KMS-11 (cell line): ENCODE measurements at regions not wholly inside any gene's neighbourhood (a gene's known extent, or its start where the extent isn't known, plus 50 kb on each side); places are given as distances from the start of the nearest gene placed in this dataset.

ENCODE experiments used
- H2AFZ ChIP-seq: fragments of 200-600 bp; sonication (generic); 2 replicates; pipeline ENCODE4 v1.6.1; 2016; ENCODE audit warnings: antibody characterized with exemption, mixed run types, low read depth
- H3K27ac ChIP-seq: fragments of 200-600 bp; sonication (generic); 2 replicates; pipeline ENCODE4 v1.6.1; 2016; ENCODE audit warnings: mild to moderate bottlenecking, mixed run types
- H3K27me3 ChIP-seq: fragments of 200-600 bp; sonication (generic); 2 replicates; pipeline ENCODE4 v1.6.1; 2017; ENCODE audit warnings: mild to moderate bottlenecking, low read depth, mixed run types, moderate library complexity; ENCODE audit not compliant: insufficient read depth
- H3K36me3 ChIP-seq: fragments of 200-600 bp; sonication (generic); 2 replicates; pipeline ENCODE4 v1.6.1; 2017; ENCODE audit warnings: mild to moderate bottlenecking, mixed run types; ENCODE audit not compliant: insufficient read depth
- H3K4me1 ChIP-seq: fragments of 200-600 bp; sonication (generic); 2 replicates; pipeline ENCODE4 v1.6.1; 2016; ENCODE audit warnings: mild to moderate bottlenecking, low read depth, mixed run types; ENCODE audit not compliant: poor library complexity, severe bottlenecking
- H3K4me2 ChIP-seq: fragments of 200-600 bp; sonication (generic); 2 replicates; pipeline ENCODE4 v1.7.0; 2016; ENCODE audit warnings: mild to moderate bottlenecking, mixed run types
- H3K4me3 ChIP-seq: fragments of 200-600 bp; sonication (generic); IDR thresholded peaks from 2 replicates; pipeline ENCODE4 v1.6.1; 2017; ENCODE audit warnings: low read depth, low read length, mixed read lengths; ENCODE audit not compliant: insufficient read depth
- H3K79me2 ChIP-seq: fragments of 200-600 bp; sonication (generic); 2 replicates; pipeline ENCODE4 v1.6.1; 2016; ENCODE audit warnings: low read depth, mixed run types; ENCODE audit not compliant: insufficient read depth
- H3K9ac ChIP-seq: fragments of 200-600 bp; sonication (generic); 2 replicates; pipeline ENCODE4 v1.6.1; 2016; ENCODE audit warnings: mild to moderate bottlenecking, mixed run types
- H4K20me1 ChIP-seq: fragments of 200-600 bp; sonication (generic); 2 replicates; pipeline ENCODE4 v1.6.1; 2016; ENCODE audit warnings: mild to moderate bottlenecking, mixed run types; ENCODE audit not compliant: insufficient read depth
- CTCF ChIP-seq: fragments of 200-600 bp; sonication (generic); conservative IDR thresholded peaks from 2 replicates; pipeline ENCODE4 v1.6.1; 2017; ENCODE audit warnings: low read depth, mild to moderate bottlenecking, antibody characterized with exemption, low read length, moderate library complexity, mixed read lengths

- Histone ChIP-seq H4K20me1 (no peaks in the 10 kb centered on the region), H3K27ac (no peak overlapping the region), H3K4me2 (no peak overlapping the region), H3K79me2 (no peaks in the 10 kb centered on the region), H3K36me3 (no peaks in the 10 kb centered on the region), H3K27me3 (no peaks in the 10 kb centered on the region), H3K9ac (no peak overlapping the region), H2AFZ (no peak overlapping the region), H3K4me3 (no peak overlapping the region), H3K4me1 (no peaks in the 10 kb centered on the region)
- no peak for TF ChIP-seq CTCF
These were observed 202.1 kb upstream of the TMEM161B start for GRCh38 chr5:88470745-88471144.

GRCh38 chr5:88459971-88460370 lies 191.3 kb upstream of the TMEM161B start:
- TF ChIP-seq CTCF = no peak
- Histone ChIP-seq H3K4me2 (no peak overlapping the region), H3K79me2 (no peaks in the 10 kb centered on the region), H2AFZ (no peak overlapping the region), H3K27ac (no peak overlapping the region), H3K4me3 (no peak overlapping the region), H3K27me3 (no peaks in the 10 kb centered on the region), H3K4me1 (no peaks in the 10 kb centered on the region), H3K9ac (no peak overlapping the region), H3K36me3 (no peaks in the 10 kb centered on the region), H4K20me1 (no peaks in the 10 kb centered on the region)

- Histone ChIP-seq H3K4me3 (no peak overlapping the region), H2AFZ (no peak overlapping the region), H3K9ac (no peak overlapping the region), H3K36me3 (no peaks in the 10 kb centered on the region), H3K4me1 (no peaks in the 10 kb centered on the region), H4K20me1 (no peaks in the 10 kb centered on the region), H3K79me2 (no peaks in the 10 kb centered on the region), H3K27me3 (no peaks in the 10 kb centered on the region), H3K4me2 (no peak overlapping the region), H3K27ac (no peak overlapping the region)
- TF ChIP-seq CTCF = no peak
These were observed 184.2 kb upstream of the TMEM161B start for GRCh38 chr5:88452820-88453219.

GRCh38 chr5:88450239-88450638 lies 181.6 kb upstream of the TMEM161B start:
- Histone ChIP-seq H4K20me1 (no peaks in the 10 kb centered on the region), H3K27ac (no peak overlapping the region), H3K9ac (no peak overlapping the region), H3K27me3 (no peaks in the 10 kb centered on the region), H3K4me1 (no peaks in the 10 kb centered on the region), H3K36me3 (no peaks in the 10 kb centered on the region), H3K79me2 (no peaks in the 10 kb centered on the region), H3K4me3 (no peak overlapping the region), H3K4me2 (no peak overlapping the region), H2AFZ (no peak overlapping the region)
- no peak for TF ChIP-seq CTCF

- no peak overlapping the region for H2AFZ ChIP-seq
- H3K27ac ChIP-seq = no peak overlapping the region
- H3K79me2 ChIP-seq = no peaks in the 10 kb centered on the region
- no peak for TF ChIP-seq CTCF
- no peaks in the 10 kb centered on the region for H3K4me1 ChIP-seq
- H3K4me3 ChIP-seq = no peak overlapping the region
- H3K36me3 ChIP-seq = no peaks in the 10 kb centered on the region
- H3K4me2 ChIP-seq = no peak overlapping the region
- H3K9ac ChIP-seq = no peak overlapping the region
- no peaks in the 10 kb centered on the region for H4K20me1 ChIP-seq
- no peaks in the 10 kb centered on the region for H3K27me3 ChIP-seq
These were observed 169.4 kb upstream of the TMEM161B start for GRCh38 chr5:88438006-88438405.
